Parathyroid adenoma (tissue), 2 donors: ENCODE measurements at regions not wholly inside any gene's neighbourhood (a gene's known extent, or its start where the extent isn't known, plus 50 kb on each side); places are given as distances from the start of the nearest gene placed in this dataset.

Experiments
- H2AFZ ChIP-seq: fragments of 300-600 bp; sonication (generic); one replicate; pipeline ENCODE4 v1.7.0; 2017; ENCODE audit warnings: antibody characterized with exemption, mild to moderate bottlenecking
- H3K27ac ChIP-seq: fragments of 300-600 bp; sonication (generic); one replicate; pipeline ENCODE4 v1.7.0; 2017
- H3K27me3 ChIP-seq: fragments of 300-600 bp; sonication (generic); one replicate; pipeline ENCODE4 v1.7.0; 2017; ENCODE audit warnings: low read length; ENCODE audit not compliant: control insufficient read depth, insufficient read depth
- H3K36me3 ChIP-seq: fragments of 300-600 bp; sonication (generic); one replicate; pipeline ENCODE4 v1.7.0; 2017; ENCODE audit warnings: low read length; ENCODE audit not compliant: control insufficient read depth, insufficient read depth
- H3K4me1 ChIP-seq: fragments of 300-600 bp; sonication (generic); one replicate; pipeline ENCODE4 v1.7.0; 2017; ENCODE audit warnings: control low read depth
- H3K4me2 ChIP-seq: fragments of 300-600 bp; sonication (generic); one replicate; pipeline ENCODE4 v1.7.0; 2017; ENCODE audit warnings: low read length
- H3K4me3 ChIP-seq: fragments of 300-600 bp; sonication (generic); one replicate; pipeline ENCODE4 v1.7.0; 2017; ENCODE audit warnings: low read depth, low read length
- H3K79me2 ChIP-seq: fragments of 300-600 bp; sonication (generic); one replicate; pipeline ENCODE4 v1.7.0; 2017; ENCODE audit warnings: control low read depth
- H3K9ac ChIP-seq: fragments of 300-600 bp; sonication (generic); one replicate; pipeline ENCODE4 v1.7.0; 2017; ENCODE audit warnings: mild to moderate bottlenecking
- H3K9me3 ChIP-seq: fragments of 300-600 bp; sonication (generic); one replicate; pipeline ENCODE4 v1.7.0; 2017; ENCODE audit warnings: low read length; ENCODE audit not compliant: control insufficient read depth
- CTCF ChIP-seq: fragments of 300-600 bp; sonication (generic); IDR thresholded peaks from one replicate; pipeline ENCODE4 v1.7.0; 2017; ENCODE audit warnings: antibody characterized with exemption, mild to moderate bottlenecking
- donor health status: primary hyperparathyroidism.

- TF ChIP-seq CTCF: no peak
- Histone ChIP-seq H3K27me3 (no peaks in the 10 kb centered on the region), H3K27ac (no peak overlapping the region), H3K4me2 (no peak overlapping the region), H3K79me2 (no peaks in the 10 kb centered on the region), H3K36me3 (no peaks in the 10 kb centered on the region), H3K9me3 (no peaks in the 10 kb centered on the region), H2AFZ (no peak overlapping the region), H3K4me3 (no peak overlapping the region), H3K9ac (no peak overlapping the region), H3K4me1 (no peaks in the 10 kb centered on the region)
Observed at GRCh38 chr1:98197356-98197755, 276.5 kb upstream of the DPYD start.

GRCh38 chr1:98196012-98196411 lies 275.2 kb upstream of the DPYD start:
- no peaks in the 10 kb centered on the region for H3K36me3 ChIP-seq
- H3K27ac ChIP-seq: no peak overlapping the region
- no peak for TF ChIP-seq CTCF
- H3K4me3 ChIP-seq: no peak overlapping the region
- H3K9ac ChIP-seq: no peak overlapping the region
- H3K4me1 ChIP-seq: no peaks in the 10 kb centered on the region
- H3K4me2 ChIP-seq: no peak overlapping the region
- H2AFZ ChIP-seq: no peak overlapping the region
- no peaks in the 10 kb centered on the region for H3K79me2 ChIP-seq
- H3K9me3 ChIP-seq: no peaks in the 10 kb centered on the region
- H3K27me3 ChIP-seq: no peaks in the 10 kb centered on the region

- no peak overlapping the region for H3K4me3 ChIP-seq
Observed at GRCh38 chr1:98188774-98189173, 267.9 kb upstream of the DPYD start.

GRCh38 chr1:98184856-98185255 lies 264.0 kb upstream of the DPYD start:
- Histone ChIP-seq H3K27ac (no peak overlapping the region), H3K4me3 (no peak overlapping the region), H3K4me1 (no peaks in the 10 kb centered on the region), H3K9me3 (no peaks in the 10 kb centered on the region), H3K4me2 (no peak overlapping the region), H2AFZ (no peak overlapping the region), H3K27me3 (no peaks in the 10 kb centered on the region), H3K36me3 (no peaks in the 10 kb centered on the region), H3K9ac (no peak overlapping the region), H3K79me2 (no peaks in the 10 kb centered on the region)
- TF ChIP-seq CTCF: no peak

More at GRCh38 chr1:98188774-98189173, 267.9 kb upstream of the DPYD start:
- TF ChIP-seq CTCF: no peak
- Histone ChIP-seq H3K4me2 (no peak overlapping the region), H3K36me3 (no peaks in the 10 kb centered on the region), H3K9me3 (no peaks in the 10 kb centered on the region), H3K79me2 (no peaks in the 10 kb centered on the region), H3K4me1 (no peaks in the 10 kb centered on the region), H3K27ac (no peak overlapping the region), H3K27me3 (no peaks in the 10 kb centered on the region), H2AFZ (no peak overlapping the region), H3K9ac (no peak overlapping the region)

GRCh38 chr1:98181036-98181764 lies 260.4 kb upstream of the DPYD start:
- Histone ChIP-seq H3K9me3 (no peaks in the 10 kb centered on the region), H3K27ac (no peak overlapping the region), H2AFZ (no peak overlapping the region), H3K4me2 (no peak overlapping the region), H3K27me3 (no peaks in the 10 kb centered on the region), H3K9ac (no peak overlapping the region), H3K79me2 (no peaks in the 10 kb centered on the region), H3K36me3 (no peaks in the 10 kb centered on the region), H3K4me3 (no peak overlapping the region), H3K4me1 (no peaks in the 10 kb centered on the region)
- TF ChIP-seq CTCF: no peak
